C1 segment of cervical spinal cord (tissue), 14 donors: ENCODE measurements at regions not wholly inside any gene's neighbourhood (a gene's known extent, or its start where the extent isn't known, plus 50 kb on each side); places are given as distances from the start of the nearest gene placed in this dataset.

Experiments
- DNase-seq, 14 donors: peaks; one replicate each; lab custom pipeline; 2025; lab: John Stamatoyannopoulos, UW

- no peak for DNase-seq
Measured at GRCh38 chr13:61727767-61728166, 312.1 kb upstream of the PCDH20 start.

- no peak for DNase-seq
Measured at GRCh38 chr13:61725806-61726205, 310.2 kb upstream of the PCDH20 start.

GRCh38 chr13:61722119-61722518, 306.5 kb upstream of the PCDH20 start:
- no peak for DNase-seq

GRCh38 chr13:61712621-61713020, 297.0 kb upstream of the PCDH20 start:
- no peak for DNase-seq

- no peak for DNase-seq
Measured at GRCh38 chr13:61709258-61709657, 293.6 kb upstream of the PCDH20 start.

GRCh38 chr13:61706899-61707298, 291.2 kb upstream of the PCDH20 start:
- no peak for DNase-seq

- DNase-seq: no peak
Measured at GRCh38 chr13:61700620-61701019, 285.0 kb upstream of the PCDH20 start.

- no peak for DNase-seq
Measured at GRCh38 chr13:61700181-61700580, 284.5 kb upstream of the PCDH20 start.

- no peak for DNase-seq
Measured at GRCh38 chr13:61696676-61697075, 281.0 kb upstream of the PCDH20 start.

- no peak for DNase-seq
Measured at GRCh38 chr13:61695147-61695546, 279.5 kb upstream of the PCDH20 start.

GRCh38 chr13:61692691-61693090, 277.0 kb upstream of the PCDH20 start:
- no peak for DNase-seq

GRCh38 chr13:61685682-61686012, 270.0 kb upstream of the PCDH20 start:
- DNase-seq: peak in 1 of 14 donors; percentile 10

- no peak for DNase-seq
Measured at GRCh38 chr13:61684976-61685681, 269.5 kb upstream of the PCDH20 start.

- DNase-seq: no peak
Measured at GRCh38 chr13:61672756-61673155, 257.1 kb upstream of the PCDH20 start.

GRCh38 chr13:61670384-61671161, 254.9 kb upstream of the PCDH20 start:
- no peak for DNase-seq

- DNase-seq: no peak
Measured at GRCh38 chr13:61664801-61665705, 249.4 kb upstream of the PCDH20 start.

GRCh38 chr13:61654481-61654880, 238.8 kb upstream of the PCDH20 start:
- no peak for DNase-seq

- DNase-seq: no peak
Measured at GRCh38 chr13:61648547-61648946, 232.9 kb upstream of the PCDH20 start.

- DNase-seq: no peak
Measured at GRCh38 chr13:61612192-61612591, 196.5 kb upstream of the PCDH20 start.

GRCh38 chr13:61608138-61608537, 192.5 kb upstream of the PCDH20 start:
- no peak for DNase-seq

GRCh38 chr13:61600360-61601033, 184.8 kb upstream of the PCDH20 start:
- DNase-seq: peak in 5 of 14 donors; percentile 1 to 46 (median 2)

GRCh38 chr13:61592489-61592888, 176.8 kb upstream of the PCDH20 start:
- DNase-seq: no peak
